GM19455 (cell line): ENCODE measurements at regions not wholly inside any gene's neighbourhood (a gene's known extent, or its start where the extent isn't known, plus 50 kb on each side); places are given as distances from the start of the nearest gene placed in this dataset.
"Not testable (repeated sequence)": the region's sequence is repeated elsewhere in the genome, so short reads cannot be mapped to it uniquely, and the experiment has no call there.

Experiments used
- ATAC-seq: cut with Tn5 transposase; IDR thresholded peaks from one replicate; pipeline ENCODE4 v1.9.1; 2021; ENCODE audit not compliant: unreplicated experiment

- no peak for ATAC-seq
These were observed 105.2 kb upstream of the BMP2 start for GRCh38 chr20:6662309-6662708.

DNA sequence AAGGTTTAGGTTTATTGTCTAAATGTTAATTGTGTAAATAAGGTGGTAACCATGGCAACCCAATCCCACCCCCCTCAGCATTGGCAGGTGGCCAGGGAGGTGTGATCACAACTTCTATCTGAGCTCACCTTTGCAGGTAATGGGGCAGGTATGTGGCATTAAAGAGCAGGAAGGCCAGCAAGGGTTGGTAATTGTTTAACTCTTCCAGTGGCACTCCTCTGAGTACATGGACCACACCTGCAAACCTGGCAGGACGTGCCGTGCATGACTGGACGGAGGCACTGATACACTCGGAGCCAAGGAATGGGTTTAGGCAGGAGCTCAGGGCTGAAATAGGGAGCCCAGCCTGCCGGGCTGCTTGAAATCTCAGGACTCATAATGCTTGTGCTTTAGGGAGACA, 107.0 kb upstream of the BMP2 start:
- ATAC-seq: no peak

DNA sequence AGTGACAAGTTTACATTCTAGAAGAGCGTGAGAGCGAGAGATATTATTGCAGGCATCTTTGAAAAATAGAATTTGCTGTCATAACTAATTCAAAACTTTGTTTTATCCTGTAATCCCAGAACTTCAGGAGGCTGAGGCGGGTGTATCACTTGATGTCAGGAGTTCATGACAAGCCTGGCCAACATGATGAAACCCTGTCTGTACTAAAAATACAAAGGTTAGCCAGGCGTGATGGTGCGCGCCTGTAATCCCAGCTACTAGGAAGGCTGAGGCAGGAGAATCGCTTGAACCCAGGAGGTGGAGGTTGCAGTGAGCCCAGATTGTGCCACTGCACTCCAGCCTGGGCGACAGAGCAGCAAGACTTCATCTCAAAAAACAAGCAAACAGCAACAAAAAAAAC, 108.6 kb upstream of the BMP2 start:
- not testable (repeated sequence) for ATAC-seq

DNA sequence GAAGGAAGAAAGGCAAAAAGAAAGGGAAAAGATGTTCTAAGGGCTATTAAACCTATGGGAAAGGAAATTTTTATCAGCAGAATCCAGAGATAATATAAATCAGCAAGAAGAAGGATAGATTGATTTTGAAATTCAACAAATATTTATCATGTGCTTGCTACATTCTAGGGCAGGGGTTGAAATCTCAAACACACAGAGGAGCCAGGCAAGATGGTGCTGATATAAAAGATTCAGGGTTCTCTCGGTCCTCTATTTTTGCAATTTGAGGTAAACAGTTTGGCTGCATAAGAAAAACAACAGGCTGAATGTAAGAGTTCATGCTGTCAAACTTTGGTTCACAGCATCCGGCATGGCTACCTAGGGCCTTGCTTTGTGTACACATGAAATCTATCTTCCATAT, 109.6 kb upstream of the BMP2 start:
- ATAC-seq: no peak

DNA sequence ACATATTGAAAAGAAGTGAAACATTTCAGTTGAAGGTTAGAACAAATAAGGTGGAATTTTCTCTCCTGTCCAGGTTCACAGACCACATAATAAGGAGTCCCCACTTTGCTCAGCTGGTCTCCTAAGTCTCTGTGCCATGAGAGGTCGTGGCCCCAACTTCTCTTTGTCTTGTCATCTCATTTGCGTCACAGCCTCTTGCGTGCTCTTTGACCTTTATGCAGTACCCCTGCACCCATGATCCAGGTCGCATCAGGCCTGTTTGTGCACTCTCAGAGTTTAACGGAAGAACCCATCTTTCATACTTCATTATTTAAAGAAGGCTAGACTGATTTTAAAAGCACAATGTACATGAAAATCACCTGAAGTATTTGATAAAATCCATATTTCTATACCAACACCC, 110.4 kb upstream of the BMP2 start:
- no peak for ATAC-seq

- ATAC-seq: no peak
These were observed 112.8 kb upstream of the BMP2 start for GRCh38 chr20:6654513-6655252.

GRCh38 chr20:6651561-6651960, 115.9 kb upstream of the BMP2 start:
- no peak for ATAC-seq

GRCh38 chr20:6651016-6651415, 116.5 kb upstream of the BMP2 start:
- no peak for ATAC-seq

DNA sequence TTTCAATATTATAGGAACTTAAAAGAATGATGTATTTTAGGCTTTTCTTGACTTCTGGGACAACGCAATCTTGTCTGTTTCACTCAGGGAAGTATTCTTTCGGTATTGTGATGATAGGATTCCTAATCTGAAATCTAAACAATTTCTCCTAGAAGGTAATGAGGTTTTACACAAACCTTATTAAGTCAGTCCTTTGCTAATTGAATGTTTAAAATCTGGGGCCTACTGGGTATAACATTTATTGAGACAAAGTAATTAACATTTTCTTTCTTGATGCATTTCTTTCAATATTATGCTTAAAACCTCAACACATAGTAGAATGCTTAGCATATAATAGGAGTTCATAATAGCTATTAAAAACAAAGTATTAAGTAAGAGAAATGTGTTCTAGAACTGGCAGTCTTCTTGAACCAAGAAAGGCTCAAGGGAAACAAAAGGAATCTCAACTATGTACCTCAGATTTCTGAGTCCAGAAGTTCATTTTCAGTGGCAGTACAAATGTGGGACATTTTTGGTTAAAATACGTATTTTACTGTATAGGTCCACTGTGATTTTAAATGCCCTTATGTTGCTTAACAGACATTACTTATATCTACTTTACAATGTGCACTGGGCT, 121.4 kb upstream of the BMP2 start:
- ATAC-seq: no peak

- no peak for ATAC-seq
These were observed 122.5 kb upstream of the BMP2 start for GRCh38 chr20:6644813-6645628.

DNA sequence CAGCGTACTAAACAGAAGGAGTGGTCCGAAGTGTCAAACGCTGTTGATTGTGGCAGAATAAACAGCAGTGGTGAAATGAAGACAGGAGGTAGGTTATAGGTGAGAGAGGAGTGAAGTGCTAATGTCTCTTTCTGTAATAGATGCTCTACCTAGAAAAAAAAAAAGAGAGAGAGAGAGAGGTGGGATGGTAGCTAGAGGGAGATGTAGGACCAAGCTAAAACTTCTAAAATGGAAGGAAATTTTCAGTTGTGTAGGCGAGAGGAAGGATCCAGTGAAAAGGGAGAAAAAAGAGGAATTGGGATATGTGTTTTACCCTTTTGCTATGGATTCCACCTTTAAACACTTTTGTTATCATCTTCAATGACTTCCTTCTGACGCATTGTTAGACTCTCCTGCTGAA, 126.5 kb upstream of the BMP2 start:
- no peak for ATAC-seq

DNA sequence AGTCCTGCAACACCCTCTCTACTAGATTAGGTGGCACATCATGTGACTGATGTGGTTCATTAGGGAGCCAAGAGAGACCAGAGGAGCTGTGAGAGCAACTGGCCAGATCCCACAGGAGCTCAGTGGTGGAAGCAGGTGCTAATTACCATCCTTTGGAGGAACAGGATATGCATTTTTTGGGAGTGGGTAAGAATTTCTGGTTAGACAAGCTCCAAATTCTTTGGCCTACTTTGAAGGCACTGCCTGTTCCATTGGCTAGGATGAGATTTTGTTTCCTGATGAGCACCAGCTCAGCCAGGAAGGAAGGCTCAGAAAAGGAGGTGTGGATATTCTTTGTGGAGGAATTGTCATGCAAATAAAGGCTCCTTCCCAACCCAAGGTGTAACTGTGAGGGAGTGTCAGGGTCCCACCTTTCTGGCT, 130.3 kb upstream of the BMP2 start:
- no peak for ATAC-seq

DNA sequence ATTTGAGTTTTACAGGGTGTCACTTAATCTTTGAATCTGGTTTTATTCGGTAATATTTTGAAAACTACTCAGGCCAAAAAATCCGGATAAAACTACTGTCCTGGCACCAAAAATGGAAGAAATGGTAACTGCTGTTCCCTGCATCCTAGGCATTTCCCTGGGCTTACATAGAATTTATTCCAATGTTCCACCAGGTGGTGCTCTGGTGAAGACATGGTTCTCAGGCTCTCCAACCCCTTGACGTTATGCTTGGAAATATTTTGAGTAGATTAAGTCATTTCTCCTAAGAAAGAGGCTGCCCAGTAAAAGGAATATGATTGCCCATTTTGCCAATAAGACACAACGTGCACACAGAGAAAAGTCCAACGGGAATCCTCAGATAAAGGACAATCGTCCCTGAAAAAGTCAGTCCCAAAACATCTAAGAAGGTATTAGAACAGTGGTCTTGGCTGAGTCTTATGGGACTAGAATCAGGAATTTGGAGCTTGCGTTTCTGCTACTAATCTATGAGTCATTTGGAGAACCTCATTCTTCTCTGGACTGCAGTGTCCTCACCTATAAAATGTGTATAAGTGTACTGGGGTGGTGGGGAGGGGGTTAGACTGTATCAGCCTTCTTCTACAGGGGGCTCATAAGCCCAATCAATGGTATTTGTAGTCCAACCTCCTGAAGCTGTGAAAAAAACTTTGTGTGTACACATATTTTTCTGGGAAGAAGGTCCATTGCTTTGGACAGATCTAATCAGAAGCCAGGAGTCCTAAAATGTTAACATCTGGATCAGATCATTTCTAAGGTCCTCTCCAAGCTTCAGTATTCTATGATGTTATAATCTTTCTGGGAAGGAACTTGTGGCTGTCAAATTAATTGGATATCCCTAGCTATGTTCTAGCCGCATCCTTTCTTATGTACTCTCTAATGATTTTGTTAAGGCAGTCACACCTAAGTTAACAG, 131.0 kb upstream of the BMP2 start:
- no peak for ATAC-seq

- ATAC-seq: no peak
These were observed 132.3 kb upstream of the BMP2 start for GRCh38 chr20:6635034-6635736.

DNA sequence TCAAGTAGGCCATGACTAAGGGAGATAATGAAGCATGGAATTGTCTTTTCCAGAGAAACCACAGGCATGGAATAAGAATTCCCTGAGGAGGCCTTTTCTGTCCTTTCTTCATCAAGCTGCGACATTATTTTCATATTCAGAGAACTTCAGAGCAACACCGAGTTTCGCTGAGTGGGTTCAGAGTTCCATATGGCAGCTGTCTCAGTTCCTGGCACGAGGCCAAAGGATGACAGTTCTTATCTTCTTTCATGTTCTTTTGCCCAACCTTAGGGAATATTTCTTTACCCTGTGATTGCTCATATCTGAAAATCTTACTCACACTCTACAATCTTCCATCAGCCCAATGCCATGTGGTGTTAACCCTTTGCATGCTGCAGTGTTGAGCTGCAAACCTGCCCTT, 135.3 kb upstream of the BMP2 start:
- ATAC-seq: no peak

DNA sequence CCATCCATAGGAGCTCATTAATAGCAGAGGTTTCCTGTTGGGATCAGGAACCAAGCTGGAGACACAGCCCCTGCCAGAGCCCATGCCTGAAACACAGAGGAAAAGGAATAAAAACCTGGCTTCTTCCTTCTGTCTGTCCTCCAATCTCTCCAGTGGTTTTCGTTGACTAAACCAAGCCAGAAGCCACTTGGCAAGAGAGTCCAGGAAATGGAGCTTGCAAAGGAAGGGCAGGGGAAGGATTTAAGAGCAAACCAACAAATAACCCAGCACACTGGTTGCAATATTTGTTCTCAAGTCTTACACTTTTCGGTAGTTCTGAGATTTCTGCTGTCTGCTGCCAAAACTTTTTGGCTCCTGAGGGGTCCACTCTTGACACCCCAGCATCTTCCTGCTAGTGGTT, 137.0 kb upstream of the BMP2 start:
- no peak for ATAC-seq

- ATAC-seq: no peak
These were observed 137.9 kb upstream of the BMP2 start for GRCh38 chr20:6629564-6629963.

DNA sequence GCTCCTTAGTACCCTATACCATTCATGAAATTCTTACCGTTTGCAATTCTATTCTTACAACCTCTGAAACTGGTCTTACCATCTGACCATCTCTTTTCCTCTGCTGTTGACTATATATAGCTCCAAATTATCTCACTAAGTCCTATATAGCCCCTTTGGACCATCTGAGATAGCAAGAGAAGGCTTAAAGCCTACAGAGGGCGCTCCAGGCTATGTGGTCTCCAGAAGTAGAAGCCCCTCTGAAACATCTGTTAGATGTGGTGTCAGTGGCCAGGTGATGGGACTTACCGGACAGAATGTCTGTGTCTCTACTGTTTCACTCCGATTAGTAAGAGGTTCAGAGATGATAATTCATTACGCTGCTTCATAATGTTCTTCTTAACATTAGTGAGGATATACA, 140.7 kb upstream of the BMP2 start:
- no peak for ATAC-seq

- ATAC-seq: peak; percentile 90
These were observed 143.5 kb upstream of the BMP2 start for GRCh38 chr20:6623989-6624388.

- no peak for ATAC-seq
These were observed 145.4 kb upstream of the BMP2 start for GRCh38 chr20:6622041-6622440.
